ENCODE measurements at regions not wholly inside any gene's neighbourhood (a gene's known extent, or its start where the extent isn't known, plus 50 kb on each side); places are given as distances from the start of the nearest gene placed in this dataset.
"Not testable (repeated sequence)": the region's sequence is repeated elsewhere in the genome, so short reads cannot be mapped to it uniquely, and the experiment has no call there.

DNA sequence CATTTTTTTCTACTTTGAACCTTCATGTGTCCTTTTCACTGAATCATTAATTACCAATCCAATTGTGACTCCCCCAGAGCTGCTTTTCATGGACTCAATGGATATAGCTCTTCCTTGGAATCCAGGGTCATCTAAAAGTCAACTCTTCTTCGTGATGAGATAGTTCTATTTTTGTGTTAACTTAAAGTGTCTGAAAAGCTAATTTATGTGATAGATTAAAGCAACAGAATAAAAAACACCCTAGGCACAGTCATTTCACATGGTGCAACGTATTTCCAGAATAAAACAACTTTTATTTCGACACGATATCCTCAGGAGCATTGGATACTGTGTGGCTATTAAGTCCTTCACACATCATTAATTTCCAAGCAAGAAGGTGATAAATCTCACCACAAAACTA, 250.6 kb upstream of the SPHKAP start:
- Histone ChIP-seq H3K4me3 (no peak overlapping the region), H3K27me3 (no peaks in the 10 kb centered on the region), H3K36me3 (no peaks in the 10 kb centered on the region), H3K27ac (no peak overlapping the region), H3K9me3 (no peaks in the 10 kb centered on the region), H3K4me1 (no peaks in the 10 kb centered on the region)
- intact Hi-C loops (cut with DNase I; ENCODE audit: low total_unique reads) (no loop called here), in situ Hi-C loops (cut with MboI; ENCODE audit: low sequenced_read_pairs in 4 of 4) (no loop called here)
- ATAC-seq = no peak
- TF ChIP-seq POLR2A (IDR thresholded peaks at IDR 0.05) = no peak
- TF ChIP-seq, protein P1, sequence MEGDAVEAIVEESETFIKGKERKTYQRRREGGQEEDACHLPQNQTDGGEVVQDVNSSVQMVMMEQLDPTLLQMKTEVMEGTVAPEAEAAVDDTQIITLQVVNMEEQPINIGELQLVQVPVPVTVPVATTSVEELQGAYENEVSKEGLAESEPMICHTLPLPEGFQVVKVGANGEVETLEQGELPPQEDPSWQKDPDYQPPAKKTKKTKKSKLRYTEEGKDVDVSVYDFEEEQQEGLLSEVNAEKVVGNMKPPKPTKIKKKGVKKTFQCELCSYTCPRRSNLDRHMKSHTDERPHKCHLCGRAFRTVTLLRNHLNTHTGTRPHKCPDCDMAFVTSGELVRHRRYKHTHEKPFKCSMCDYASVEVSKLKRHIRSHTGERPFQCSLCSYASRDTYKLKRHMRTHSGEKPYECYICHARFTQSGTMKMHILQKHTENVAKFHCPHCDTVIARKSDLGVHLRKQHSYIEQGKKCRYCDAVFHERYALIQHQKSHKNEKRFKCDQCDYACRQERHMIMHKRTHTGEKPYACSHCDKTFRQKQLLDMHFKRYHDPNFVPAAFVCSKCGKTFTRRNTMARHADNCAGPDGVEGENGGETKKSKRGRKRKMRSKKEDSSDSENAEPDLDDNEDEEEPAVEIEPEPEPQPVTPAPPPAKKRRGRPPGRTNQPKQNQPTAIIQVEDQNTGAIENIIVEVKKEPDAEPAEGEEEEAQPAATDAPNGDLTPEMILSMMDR (IDR thresholded peaks at IDR 0.05 in 4 of 5, conservative IDR thresholded peaks at IDR 0.05 in 1 of 5) = no peak
- DNase-seq = no peak

DNA sequence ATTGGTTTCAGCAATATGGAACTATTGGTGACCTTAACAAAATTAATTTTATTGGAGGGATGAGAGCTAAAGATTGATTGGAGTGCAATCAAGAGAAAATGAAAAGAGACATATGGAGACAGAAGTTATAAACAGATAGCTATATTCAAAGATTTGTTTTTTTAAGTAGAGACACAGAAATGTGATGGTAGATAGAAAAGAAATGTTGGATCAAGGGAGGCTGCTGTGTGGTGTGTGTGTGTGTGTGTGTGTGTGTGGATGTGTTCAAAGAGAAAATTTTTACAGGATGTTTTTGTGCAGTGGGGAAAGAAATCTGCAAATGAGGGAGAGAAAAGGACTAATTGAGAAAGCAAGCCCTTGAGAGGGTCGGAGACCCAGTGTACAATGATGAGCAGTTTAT, 249.5 kb upstream of the SPHKAP start:
- TF ChIP-seq POLR2A (IDR thresholded peaks at IDR 0.05) = no peak
- TF ChIP-seq, protein P1 (IDR thresholded peaks at IDR 0.05 in 4 of 5, conservative IDR thresholded peaks at IDR 0.05 in 1 of 5) = no peak
- in situ Hi-C loops (cut with MboI; ENCODE audit: low sequenced_read_pairs in 4 of 4) = no loop called here
- Histone ChIP-seq H3K9me3 (no peaks in the 10 kb centered on the region), H3K36me3 (no peaks in the 10 kb centered on the region), H3K4me1 (no peaks in the 10 kb centered on the region), H3K4me3 (no peak overlapping the region), H3K27ac (no peak overlapping the region), H3K27me3 (no peaks in the 10 kb centered on the region)
- intact Hi-C loops (cut with DNase I; ENCODE audit: low total_unique reads) = no loop called here
- DNase-seq (no peak), ATAC-seq (no peak)

DNA sequence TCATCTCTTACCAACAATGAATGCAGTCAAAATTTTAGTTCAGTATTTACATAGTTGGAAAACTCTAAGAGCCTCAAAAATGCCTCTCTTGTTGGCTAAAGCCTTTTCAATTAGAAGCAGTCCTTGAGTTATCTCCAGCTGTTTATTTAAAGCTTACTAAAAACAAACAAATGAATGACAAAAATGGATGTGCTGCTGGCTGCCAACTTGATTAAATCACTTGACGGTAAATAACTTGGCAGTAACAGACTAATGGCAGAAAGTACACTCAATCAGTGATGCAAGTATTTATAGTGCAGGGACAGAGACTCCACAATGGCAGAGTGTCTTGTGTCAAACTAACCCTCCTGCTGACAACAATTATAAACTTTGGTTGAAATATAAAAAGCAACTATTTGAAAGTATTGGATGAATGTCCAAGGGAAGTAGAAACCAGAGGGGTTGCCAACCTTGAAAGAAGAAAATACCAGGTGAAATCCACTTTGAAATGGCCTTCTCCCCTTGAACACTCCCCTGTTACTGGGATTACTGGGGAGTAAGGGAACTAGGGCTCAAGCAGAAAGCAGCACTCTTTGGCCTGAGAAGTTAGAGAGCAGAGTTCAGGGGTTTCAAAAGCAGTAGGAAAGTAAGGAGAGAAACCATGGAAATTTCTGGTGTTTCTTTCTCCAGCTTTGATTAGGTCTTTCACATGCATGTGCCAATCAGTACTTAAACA, 245.2 kb upstream of the SPHKAP start:
- Histone ChIP-seq H3K9me3 (no peaks in the 10 kb centered on the region), H3K4me1 (no peaks in the 10 kb centered on the region), H3K36me3 (no peaks in the 10 kb centered on the region), H3K4me3 (no peak overlapping the region), H3K27me3 (no peaks in the 10 kb centered on the region), H3K27ac (no peak overlapping the region)
- DNase-seq (no peak), ATAC-seq (no peak)
- TF ChIP-seq, protein P1 (IDR thresholded peaks at IDR 0.05 in 4 of 5, conservative IDR thresholded peaks at IDR 0.05 in 1 of 5) = no peak
- no peak for TF ChIP-seq POLR2A (IDR thresholded peaks at IDR 0.05)
- in situ Hi-C loops (cut with MboI; ENCODE audit: low sequenced_read_pairs in 4 of 4) = no loop called here
- intact Hi-C loops (cut with DNase I; ENCODE audit: low total_unique reads) = no loop called here

DNA sequence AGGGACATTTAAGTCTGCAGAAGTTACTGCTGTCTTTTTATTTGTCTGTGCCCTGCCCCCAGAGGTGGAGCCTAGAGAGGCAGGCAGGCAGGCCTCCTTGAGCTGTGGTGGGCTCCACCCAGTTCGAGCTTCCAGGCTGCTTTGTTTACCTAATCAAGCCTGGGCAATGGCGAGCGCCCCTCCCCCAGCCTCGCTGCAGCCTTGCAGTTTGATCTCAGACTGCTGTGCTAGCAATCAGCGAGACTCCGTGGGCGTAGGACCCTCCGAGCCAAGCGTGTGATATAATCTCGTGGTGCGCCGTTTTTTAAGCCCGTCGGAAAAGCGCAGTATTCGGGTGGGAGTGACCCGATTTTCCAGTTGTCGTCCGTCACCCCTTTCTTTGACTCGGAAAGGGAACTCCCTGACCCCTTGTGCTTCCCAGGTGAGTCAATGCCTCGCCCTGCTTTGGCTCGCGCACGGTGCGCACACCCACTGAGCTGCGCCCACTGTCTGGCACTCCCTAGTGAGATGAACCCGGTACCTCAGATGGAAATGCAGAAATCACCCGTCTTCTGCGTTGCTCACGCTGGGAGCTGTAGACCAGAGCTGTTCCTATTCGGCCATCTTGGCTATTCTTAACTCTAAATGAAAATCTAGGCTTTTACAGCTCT, 244.0 kb upstream of the SPHKAP start:
- H3K36me3 ChIP-seq; H3K4me3 ChIP-seq; ATAC-seq; H3K9me3 ChIP-seq; intact Hi-C loops (cut with DNase I; ENCODE audit: low total_unique reads); in situ Hi-C loops (cut with MboI; ENCODE audit: low sequenced_read_pairs in 4 of 4); H3K27ac ChIP-seq; DNase-seq; H3K27me3 ChIP-seq; H3K4me1 ChIP-seq: not testable (repeated sequence)

DNA sequence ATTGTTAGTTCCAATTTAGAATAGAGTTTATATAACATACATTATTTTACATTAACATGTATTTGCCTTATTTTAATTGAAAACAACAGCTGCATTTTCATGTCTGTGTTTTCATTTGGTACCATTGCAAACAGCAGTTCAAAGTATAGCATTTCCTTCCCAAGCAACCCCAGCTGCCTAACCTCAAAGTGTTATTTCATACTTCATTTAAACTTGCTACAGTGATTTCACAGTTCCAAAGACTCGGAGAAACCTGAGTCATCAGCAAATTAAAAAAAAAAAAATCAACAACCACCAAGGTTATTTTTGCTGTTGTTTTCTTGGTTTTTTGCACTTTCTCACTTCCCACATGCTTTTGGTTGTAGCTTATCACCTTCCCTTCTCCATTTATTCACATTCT, 236.5 kb upstream of the SPHKAP start:
- no peaks in the 10 kb centered on the region for H3K4me1 ChIP-seq
- H3K36me3 ChIP-seq = no peaks in the 10 kb centered on the region
- TF ChIP-seq, protein P1 (IDR thresholded peaks at IDR 0.05 in 4 of 5, conservative IDR thresholded peaks at IDR 0.05 in 1 of 5) = no peak
- TF ChIP-seq POLR2A (IDR thresholded peaks at IDR 0.05) = no peak
- intact Hi-C loops (cut with DNase I; ENCODE audit: low total_unique reads) (no loop called here), in situ Hi-C loops (cut with MboI; ENCODE audit: low sequenced_read_pairs in 4 of 4) (no loop called here)
- no peak overlapping the region for H3K4me3 ChIP-seq
- ATAC-seq (no peak), DNase-seq (no peak)
- no peaks in the 10 kb centered on the region for H3K27me3 ChIP-seq
- no peak overlapping the region for H3K27ac ChIP-seq
- H3K9me3 ChIP-seq = no peaks in the 10 kb centered on the region
